ENCODE measurements at regions not wholly inside any gene's neighbourhood (a gene's known extent, or its start where the extent isn't known, plus 50 kb on each side); places are given as distances from the start of the nearest gene placed in this dataset.

DNA sequence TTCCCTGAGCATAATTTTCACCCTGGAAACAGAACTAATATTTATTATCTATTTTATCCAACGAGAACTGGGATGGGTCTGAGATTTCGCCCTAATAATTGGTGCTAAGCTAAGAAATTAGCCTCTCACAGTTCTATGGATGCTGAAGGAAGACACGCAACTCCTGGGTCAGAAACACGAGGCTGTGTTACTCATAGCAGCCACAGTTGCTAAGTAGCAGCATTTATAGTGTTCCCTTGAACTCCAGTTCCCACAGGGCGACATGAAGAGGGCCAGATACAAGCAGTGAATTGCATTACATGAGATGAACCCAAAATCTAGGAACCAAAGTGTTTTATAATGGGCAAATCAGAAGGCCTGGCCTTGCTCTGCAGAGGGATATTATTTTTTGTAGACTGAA is 109.8 kb upstream of the AGR3 start:
- TF ChIP-seq, protein P1, sequence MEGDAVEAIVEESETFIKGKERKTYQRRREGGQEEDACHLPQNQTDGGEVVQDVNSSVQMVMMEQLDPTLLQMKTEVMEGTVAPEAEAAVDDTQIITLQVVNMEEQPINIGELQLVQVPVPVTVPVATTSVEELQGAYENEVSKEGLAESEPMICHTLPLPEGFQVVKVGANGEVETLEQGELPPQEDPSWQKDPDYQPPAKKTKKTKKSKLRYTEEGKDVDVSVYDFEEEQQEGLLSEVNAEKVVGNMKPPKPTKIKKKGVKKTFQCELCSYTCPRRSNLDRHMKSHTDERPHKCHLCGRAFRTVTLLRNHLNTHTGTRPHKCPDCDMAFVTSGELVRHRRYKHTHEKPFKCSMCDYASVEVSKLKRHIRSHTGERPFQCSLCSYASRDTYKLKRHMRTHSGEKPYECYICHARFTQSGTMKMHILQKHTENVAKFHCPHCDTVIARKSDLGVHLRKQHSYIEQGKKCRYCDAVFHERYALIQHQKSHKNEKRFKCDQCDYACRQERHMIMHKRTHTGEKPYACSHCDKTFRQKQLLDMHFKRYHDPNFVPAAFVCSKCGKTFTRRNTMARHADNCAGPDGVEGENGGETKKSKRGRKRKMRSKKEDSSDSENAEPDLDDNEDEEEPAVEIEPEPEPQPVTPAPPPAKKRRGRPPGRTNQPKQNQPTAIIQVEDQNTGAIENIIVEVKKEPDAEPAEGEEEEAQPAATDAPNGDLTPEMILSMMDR (IDR thresholded peaks at IDR 0.05): no peak
- no peak for TF ChIP-seq POLR2AphosphoS5 (IDR thresholded peaks at IDR 0.05; ENCODE audit: insufficient read depth in 1 of 2, low read depth in 1 of 2)

All from vagina (tissue), 2 donors.